CD4-positive, alpha-beta T cell (primary cell): ENCODE measurements at regions not wholly inside any gene's neighbourhood (a gene's known extent, or its start where the extent isn't known, plus 50 kb on each side); places are given as distances from the start of the nearest gene placed in this dataset.

Experiments
- ATAC-seq: fragments of 200-7000 bp; cut with Tn5 transposase; one replicate; pipeline ENCODE4 v1.10.0; 2022; ENCODE audit warnings: mild to moderate bottlenecking; ENCODE audit not compliant: poor library complexity
- CTCF ChIA-PET: fragments of 350-600 bp; sonication (Branson Sonifier 250); formaldehyde crosslinking; loops from one replicate; lab custom pipeline; 2021; ENCODE audit warnings: antibody characterized with exemption, inconsistent platforms; lab: Charles Lee
- POLR2A ChIA-PET: fragments of 350-600 bp; sonication (Branson Sonifier 250); formaldehyde crosslinking; loops from one replicate; lab custom pipeline; 2021; ENCODE audit warnings: antibody characterized with exemption, inconsistent platforms; lab: Charles Lee
- DNase-seq, 14 experiments: peaks; one replicate each; pipeline ENCODE4 v3.0.0-alpha.2; 2013 to 2020; ENCODE audit warnings: mixed read lengths in 2 of 14
- H3K27ac ChIP-seq, 2 donors: one replicate each; pipeline versions ENCODE4 v1.5.1 to v1.7.0; 2013; ENCODE audit warnings: low read length in 2 of 2, low read depth in 1 of 2, mild to moderate bottlenecking in 1 of 2
- H3K27me3 ChIP-seq, 2 experiments: 1 replicate in 1 of 2; 2 replicates in 1 of 2; pipeline versions ENCODE4 v1.6.1 to v1.7.0; 2013; ENCODE audit warnings: low read length in 2 of 2, control low read depth in 1 of 2, mild to moderate bottlenecking in 1 of 2, moderate library complexity in 1 of 2; ENCODE audit not compliant: insufficient read depth in 2 of 2, control insufficient read depth in 1 of 2
- H3K36me3 ChIP-seq: one replicate; pipeline ENCODE4 v1.6.1; 2013; ENCODE audit warnings: low read length, control low read depth; ENCODE audit not compliant: insufficient read depth
- H3K4me1 ChIP-seq: one replicate; pipeline ENCODE4 v1.6.1; 2013; ENCODE audit warnings: low read length, control low read depth; ENCODE audit not compliant: insufficient read depth
- H3K4me3 ChIP-seq: one replicate; pipeline ENCODE4 v1.5.1; 2013; ENCODE audit warnings: mild to moderate bottlenecking, low read length, moderate library complexity
- H3K9me3 ChIP-seq, 2 experiments: 1 replicate in 1 of 2; 2 replicates in 1 of 2; pipeline versions ENCODE4 v1.6.1 to v1.7.0; 2013; ENCODE audit warnings: low read length in 2 of 2, mild to moderate bottlenecking in 2 of 2, control low read depth in 1 of 2, moderate library complexity in 1 of 2; ENCODE audit not compliant: control insufficient read depth in 1 of 2, insufficient read depth in 1 of 2
- H3K27ac Mint-ChIP-seq: one replicate; pipeline ENCODE4 v1.8.0; 2020; ENCODE audit warnings: mixed read lengths
- H3K27me3 Mint-ChIP-seq: one replicate; pipeline ENCODE4 v1.8.0; 2021; ENCODE audit warnings: mixed read lengths
- H3K36me3 Mint-ChIP-seq: one replicate; pipeline ENCODE4 v1.8.0; 2021; ENCODE audit warnings: low read depth, mixed read lengths
- H3K4me1 Mint-ChIP-seq: one replicate; pipeline ENCODE4 v1.8.0; 2021; ENCODE audit warnings: low read depth, mixed read lengths
- H3K4me3 Mint-ChIP-seq: one replicate; pipeline ENCODE4 v1.8.0; 2020; ENCODE audit warnings: mild to moderate bottlenecking, mixed read lengths
- H3K9me3 Mint-ChIP-seq: one replicate; pipeline ENCODE4 v1.8.0; 2020; ENCODE audit warnings: mixed read lengths
- intact Hi-C, 2 experiments: fragments of 100-400 bp; cut with DNase I in 1 of 2; cut with micrococcal nuclease in 1 of 2; formaldehyde crosslinking; loops; one replicate each; pipeline versions ENCODE4 v1.15.1 to v1.9.0; 2023 to 2025; cut with DNase I, micrococcal nuclease
- TF ChIP-seq, protein P1 (sequence below): fragments of 200-600 bp; IDR thresholded peaks from one replicate; pipeline ENCODE4 v1.8.0; 2022; ENCODE audit warnings: antibody characterized with exemption, mild to moderate bottlenecking

GRCh38 chr7:65317372-65317771, 56.3 kb upstream of the ZNF92 start:
- Mint-ChIP-seq H3K9me3 (no peaks in the 10 kb centered on the region), H3K36me3 (no peaks in the 10 kb centered on the region), H3K27ac (no peak overlapping the region), H3K4me3 (no peak overlapping the region), H3K27me3 (no peaks in the 10 kb centered on the region), H3K4me1 (no peaks in the 10 kb centered on the region)
- TF ChIP-seq, protein P1, sequence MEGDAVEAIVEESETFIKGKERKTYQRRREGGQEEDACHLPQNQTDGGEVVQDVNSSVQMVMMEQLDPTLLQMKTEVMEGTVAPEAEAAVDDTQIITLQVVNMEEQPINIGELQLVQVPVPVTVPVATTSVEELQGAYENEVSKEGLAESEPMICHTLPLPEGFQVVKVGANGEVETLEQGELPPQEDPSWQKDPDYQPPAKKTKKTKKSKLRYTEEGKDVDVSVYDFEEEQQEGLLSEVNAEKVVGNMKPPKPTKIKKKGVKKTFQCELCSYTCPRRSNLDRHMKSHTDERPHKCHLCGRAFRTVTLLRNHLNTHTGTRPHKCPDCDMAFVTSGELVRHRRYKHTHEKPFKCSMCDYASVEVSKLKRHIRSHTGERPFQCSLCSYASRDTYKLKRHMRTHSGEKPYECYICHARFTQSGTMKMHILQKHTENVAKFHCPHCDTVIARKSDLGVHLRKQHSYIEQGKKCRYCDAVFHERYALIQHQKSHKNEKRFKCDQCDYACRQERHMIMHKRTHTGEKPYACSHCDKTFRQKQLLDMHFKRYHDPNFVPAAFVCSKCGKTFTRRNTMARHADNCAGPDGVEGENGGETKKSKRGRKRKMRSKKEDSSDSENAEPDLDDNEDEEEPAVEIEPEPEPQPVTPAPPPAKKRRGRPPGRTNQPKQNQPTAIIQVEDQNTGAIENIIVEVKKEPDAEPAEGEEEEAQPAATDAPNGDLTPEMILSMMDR = no peak
- H3K4me1 ChIP-seq = no peaks in the 10 kb centered on the region
- H3K27me3 ChIP-seq = no peaks in the 10 kb centered on the region
- ChIA-PET POLR2A (no interaction called here), CTCF (no interaction called here)
- H3K9me3 ChIP-seq = no peaks in the 10 kb centered on the region
- ATAC-seq = no peak
- H3K4me3 ChIP-seq = no peak overlapping the region
- H3K36me3 ChIP-seq = no peaks in the 10 kb centered on the region
- DNase-seq = no peak
- no peak overlapping the region for H3K27ac ChIP-seq
- intact Hi-C loops = no loop called here

DNA sequence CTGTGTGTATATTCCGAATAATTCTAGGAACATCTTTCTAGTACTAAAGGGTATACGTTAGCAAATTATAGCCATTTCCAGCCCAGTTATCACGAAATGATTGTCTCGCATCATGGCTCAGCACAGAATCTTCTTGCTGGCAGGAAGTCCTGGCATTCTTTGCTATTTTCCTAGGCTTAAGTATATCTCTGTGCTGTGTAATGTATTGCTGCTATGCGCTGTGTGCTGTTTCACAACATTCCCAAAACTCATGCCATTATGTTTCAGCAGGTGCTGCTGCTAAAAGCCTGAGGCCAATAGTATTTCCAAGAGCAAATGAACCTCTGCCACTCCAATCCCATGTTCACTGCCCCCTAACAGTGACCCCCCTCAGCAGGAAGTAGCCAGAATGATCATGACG, 62.9 kb upstream of the ZNF92 start:
- POLR2A ChIA-PET = no interaction called here
- Histone ChIP-seq H3K27me3 (peaks cover 0 to 6% of the 10 kb centered on the region in 2 experiments), H3K9me3 (no peaks in the 10 kb centered on the region), H3K36me3 (no peaks in the 10 kb centered on the region), H3K4me3 (no peak overlapping the region), H3K4me1 (peaks cover 3% of the 10 kb centered on the region), H3K27ac (no peak overlapping the region)
- Mint-ChIP-seq H3K36me3 (no peaks in the 10 kb centered on the region), H3K4me3 (no peak overlapping the region), H3K4me1 (no peaks in the 10 kb centered on the region), H3K27ac (no peak overlapping the region), H3K9me3 (no peaks in the 10 kb centered on the region), H3K27me3 (peaks cover 13% of the 10 kb centered on the region)
- intact Hi-C loops = no loop called here
- DNase-seq = no peak
- TF ChIP-seq, protein P1 = no peak
- no peak for ATAC-seq
- CTCF ChIA-PET = no interaction called here

- Mint-ChIP-seq H3K27ac (no peak overlapping the region), H3K9me3 (no peaks in the 10 kb centered on the region), H3K27me3 (peaks cover 15% of the 10 kb centered on the region), H3K36me3 (no peaks in the 10 kb centered on the region), H3K4me1 (no peaks in the 10 kb centered on the region), H3K4me3 (no peak overlapping the region)
- Histone ChIP-seq H3K4me3 (no peak overlapping the region), H3K36me3 (no peaks in the 10 kb centered on the region), H3K27me3 (peaks cover 0 to 6% of the 10 kb centered on the region in 2 experiments), H3K4me1 (peaks cover 3% of the 10 kb centered on the region), H3K27ac (no peak overlapping the region), H3K9me3 (no peaks in the 10 kb centered on the region)
- CTCF ChIA-PET = no interaction called here
- no peak for ATAC-seq
- intact Hi-C loops = loop anchor here in 1 of 2 experiments (10.0 kb wide), 1 partner anchor 673 kb away; no protein-coding TSS in a partner anchor
- TF ChIP-seq, protein P1 = no peak
- POLR2A ChIA-PET = interaction anchor here (0.9 kb wide), 1 partner anchor 65 kb away, joined by 3 read pairs; the partner anchor contains the start of gene ZNF92
- no peak for DNase-seq
Measured at GRCh38 chr7:65308300-65308678, 65.4 kb upstream of the ZNF92 start.
